ENCODE measurements at regions not wholly inside any gene's neighbourhood (a gene's known extent, or its start where the extent isn't known, plus 50 kb on each side); places are given as distances from the start of the nearest gene placed in this dataset.
"Not testable (repeated sequence)": the region's sequence is repeated elsewhere in the genome, so short reads cannot be mapped to it uniquely, and the experiment has no call there.

GRCh38 chr4:131723069-131723468 lies 1426.0 kb upstream of the PCDH10 start:
- H3K4me2 ChIP-seq (ENCODE audit: insufficient read depth, low read length); H3K9ac ChIP-seq (ENCODE audit: insufficient read depth in 1 of 2, low read depth in 2 of 2, low read length in 2 of 2); in situ Hi-C loops (cut with MboI); H3K36me3 ChIP-seq (ENCODE audit: control insufficient read depth, insufficient read depth, low read length); CTCF ChIA-PET (ENCODE audit: low intra/inter-chr PET ratio); DNase-seq (ENCODE audit: extremely low read depth in 1 of 4, low spot score in 3 of 4); BruUV-seq (replicated peaks); FAIRE-seq; H4K20me1 ChIP-seq (replicated peaks; ENCODE audit: control insufficient read depth, insufficient read depth, low read length); H3K4me3 ChIP-seq; ATAC-seq; H3K4me1 ChIP-seq (replicated peaks in 1 of 2; ENCODE audit: control insufficient read depth in 2 of 2, insufficient read depth in 2 of 2, low read length in 2 of 2); H3K27ac ChIP-seq (ENCODE audit: extremely low read depth, low read depth, low read length); H3K79me2 ChIP-seq (ENCODE audit: control insufficient read depth, insufficient read depth, low read length); POLR2A ChIA-PET; H2AFZ ChIP-seq (ENCODE audit: low read depth, low read length); H3K9me1 ChIP-seq (ENCODE audit: control insufficient read depth, insufficient read depth, low read length); H3K9me3 ChIP-seq (replicated peaks; ENCODE audit: control insufficient read depth, insufficient read depth, low read depth, low read length); intact Hi-C loops (cut with micrococcal nuclease); H3K27me3 ChIP-seq (ENCODE audit: control insufficient read depth in 2 of 2, insufficient read depth in 2 of 2, low read length in 2 of 2): not testable (repeated sequence)
- 64% methylated on average over 5 of the region's 24 CpGs for WGBS (ENCODE audit: insufficient coverage, low coverage, missing lambda C conversion rate)

- intact Hi-C loops (cut with micrococcal nuclease): not testable (repeated sequence)
These were observed 1424.2 kb upstream of the PCDH10 start for GRCh38 chr4:131724847-131725246.

More at GRCh38 chr4:131724847-131725246, 1424.2 kb upstream of the PCDH10 start:
- peak overlapping the region; percentile 34 for H3K4me3 ChIP-seq
- H4K20me1 ChIP-seq (replicated peaks; ENCODE audit: control insufficient read depth, insufficient read depth, low read length); H3K27ac ChIP-seq (ENCODE audit: extremely low read depth, low read depth, low read length); H3K9me1 ChIP-seq (ENCODE audit: control insufficient read depth, insufficient read depth, low read length); POLR2A ChIA-PET; H3K27me3 ChIP-seq (ENCODE audit: control insufficient read depth in 2 of 2, insufficient read depth in 2 of 2, low read length in 2 of 2); H3K4me1 ChIP-seq (replicated peaks in 1 of 2; ENCODE audit: control insufficient read depth in 2 of 2, insufficient read depth in 2 of 2, low read length in 2 of 2); in situ Hi-C loops (cut with MboI); CTCF ChIA-PET (ENCODE audit: low intra/inter-chr PET ratio); H3K36me3 ChIP-seq (ENCODE audit: control insufficient read depth, insufficient read depth, low read length); ATAC-seq; H3K79me2 ChIP-seq (ENCODE audit: control insufficient read depth, insufficient read depth, low read length); BruUV-seq (replicated peaks); H3K9me3 ChIP-seq (replicated peaks; ENCODE audit: control insufficient read depth, insufficient read depth, low read depth, low read length); FAIRE-seq: not testable (repeated sequence)
- peak overlapping the region; percentile 30 to 64; a peak in 2 of 4 replicates for H3K9ac ChIP-seq (ENCODE audit: insufficient read depth in 1 of 2, low read depth in 2 of 2, low read length in 2 of 2)
- H3K4me2 ChIP-seq (ENCODE audit: insufficient read depth, low read length): peak overlapping the region; percentile 27; the same call in 1 of the 2 replicates
- peak; percentile 69 for TF ChIP-seq POLR2G (IDR thresholded peaks at IDR 0.05; ENCODE audit: low read depth, low read length)
- TF ChIP-seq VEZF1 (CRISPR knock-in tag; IDR thresholded peaks at IDR 0.05): peak; percentile 56
- peak; percentile 68; the same call in 1 of the 2 replicates for TF ChIP-seq RBFOX2 (IDR thresholded peaks at IDR 0.05; ENCODE audit: low read depth, low read length)
- peak in 2 of 3 experiments; percentile 45 to 52 for TF ChIP-seq YY1 (IDR thresholded peaks at IDR 0.05; ENCODE audit: borderline replicate concordance in 1 of 3, control insufficient read depth in 1 of 3, extremely low read depth in 1 of 3, insufficient read depth in 3 of 3, insufficient read length in 1 of 3, insufficient replicate concordance in 2 of 3, low read depth in 1 of 3, low read length in 2 of 3)
- peak; percentile 90 to 91 for TF ChIP-seq NRF1 (conservative IDR thresholded peaks at IDR 0.05 in 1 of 2, IDR thresholded peaks at IDR 0.05 in 1 of 2)
- peak in 2 of 4 experiments; percentile 7 to 62 for DNase-seq (ENCODE audit: extremely low read depth in 1 of 4, low spot score in 3 of 4)
- H2AFZ ChIP-seq (ENCODE audit: low read depth, low read length): peak overlapping the region; percentile 38; the same call in 1 of the 2 replicates
- 0% methylated on average over 1 of the region's 37 CpGs for WGBS (ENCODE audit: insufficient coverage, low coverage, missing lambda C conversion rate)
